ENCODE measurements at regions not wholly inside any gene's neighbourhood (a gene's known extent, or its start where the extent isn't known, plus 50 kb on each side); places are given as distances from the start of the nearest gene placed in this dataset.

- intact Hi-C loops (cut with micrococcal nuclease; ENCODE audit: unreplicated experiment), result no loop called here
- DNase-seq (ENCODE audit: low read depth, low spot score), result no peak
- 48% methylated on average over 8 of the region's 9 CpGs for WGBS (ENCODE audit: insufficient coverage, insufficient replicate concordance, low lambda C conversion rate, missing lambda C conversion rate)
- H2AFZ ChIP-seq (ENCODE audit: control insufficient read depth, low read depth, low read length), result no peak overlapping the region
- in situ Hi-C loops (cut with MboI), result no loop called here
- no peaks in the 10 kb centered on the region for H3K9me3 ChIP-seq (replicated peaks; ENCODE audit: control insufficient read depth, insufficient read depth, low read length)
- ChIA-PET POLR2A (no interaction called here), RAD21 (ENCODE audit: unreplicated experiment) (no interaction called here), CTCF (no interaction called here), SMC1A (ENCODE audit: uncharacterized antibody, unreplicated experiment) (interaction anchor here (1.0 kb wide), 1 partner anchor 12 kb away, joined by 3 read pairs; no protein-coding TSS in a partner anchor)
- no peak for ATAC-seq
- no peak overlapping the region for H3K27ac ChIP-seq (ENCODE audit: control insufficient read depth, insufficient read depth)
- FAIRE-seq, result no peak
- no peaks in the 10 kb centered on the region for H3K27me3 ChIP-seq (replicated peaks in 1 of 2; ENCODE audit: control insufficient read depth in 2 of 2, insufficient read depth in 2 of 2, low read length in 1 of 2)
- H3K79me2 ChIP-seq (ENCODE audit: control insufficient read depth, insufficient read depth, low read length), result no peaks in the 10 kb centered on the region
- no peak for TF ChIP-seq HSF1 (IDR thresholded peaks at IDR 0.05; ENCODE audit: low read depth, low read length)
- no peak for TF ChIP-seq ZNF384 (IDR thresholded peaks at IDR 0.05; ENCODE audit: borderline replicate concordance, low read depth, low read length)
- no TSS peak for BruUV-seq (replicated peaks)
- H3K36me3 ChIP-seq (ENCODE audit: control insufficient read depth in 2 of 2, insufficient read depth in 2 of 2, low read length in 1 of 2), result no peaks in the 10 kb centered on the region
- H4K20me1 ChIP-seq (ENCODE audit: control insufficient read depth, insufficient read depth), result no peaks in the 10 kb centered on the region
- H3K4me1 ChIP-seq (ENCODE audit: control insufficient read depth, insufficient read depth, low read length), result no peaks in the 10 kb centered on the region
- H3K9ac ChIP-seq (ENCODE audit: control insufficient read depth, insufficient read depth, low read length), result no peak overlapping the region
- H3K4me2 ChIP-seq (ENCODE audit: control insufficient read depth, insufficient read depth), result no peak overlapping the region
- H3K4me3 ChIP-seq, result no peak overlapping the region
These were observed 77.2 kb upstream of the CD180 start for GRCh38 chr5:67273689-67274356.

GRCh38 chr5:67272453-67273130 lies 76.0 kb upstream of the CD180 start:
- no peak overlapping the region for H2AFZ ChIP-seq (ENCODE audit: control insufficient read depth, low read depth, low read length)
- no peak for TF ChIP-seq MTA2 (IDR thresholded peaks at IDR 0.05; ENCODE audit: low read depth)
- no peak for TF ChIP-seq WRNIP1 (IDR thresholded peaks at IDR 0.05; ENCODE audit: borderline replicate concordance, low read depth, low read length)
- TF ChIP-seq STAT3 (IDR thresholded peaks at IDR 0.05; ENCODE audit: low read depth, low read length), result no peak
- no peak for TF ChIP-seq PBX3 (IDR thresholded peaks at IDR 0.05; ENCODE audit: insufficient replicate concordance, low read depth, low read length)
- TF ChIP-seq IRF3 (IDR thresholded peaks at IDR 0.05), result no peak
- no peak for TF ChIP-seq ZNF592 (IDR thresholded peaks at IDR 0.05)

More at GRCh38 chr5:67272453-67273130, 76.0 kb upstream of the CD180 start:
- no peaks in the 10 kb centered on the region for H3K9me3 ChIP-seq (replicated peaks; ENCODE audit: control insufficient read depth, insufficient read depth, low read length)
- in situ Hi-C loops (cut with MboI), result no loop called here
- POLR2A ChIA-PET, result no interaction called here
- no peaks in the 10 kb centered on the region for H3K36me3 ChIP-seq (ENCODE audit: control insufficient read depth in 2 of 2, insufficient read depth in 2 of 2, low read length in 1 of 2)
- CTCF ChIA-PET, result no interaction called here
- WGBS (ENCODE audit: insufficient coverage, insufficient replicate concordance, low lambda C conversion rate, missing lambda C conversion rate), result 33% methylated on average over 7 of the region's 7 CpGs
- H3K9ac ChIP-seq (ENCODE audit: control insufficient read depth, insufficient read depth, low read length), result no peak overlapping the region
- no peak overlapping the region for H3K4me3 ChIP-seq
- no peaks in the 10 kb centered on the region for H3K27me3 ChIP-seq (replicated peaks in 1 of 2; ENCODE audit: control insufficient read depth in 2 of 2, insufficient read depth in 2 of 2, low read length in 1 of 2)
- ATAC-seq (no peak), FAIRE-seq (no peak), DNase-seq (ENCODE audit: low read depth, low spot score) (no peak)
- no peak overlapping the region for H3K27ac ChIP-seq (ENCODE audit: control insufficient read depth, insufficient read depth)
- H3K4me2 ChIP-seq (ENCODE audit: control insufficient read depth, insufficient read depth), result no peak overlapping the region
- no peaks in the 10 kb centered on the region for H4K20me1 ChIP-seq (ENCODE audit: control insufficient read depth, insufficient read depth)
- RAD21 ChIA-PET (ENCODE audit: unreplicated experiment), result no interaction called here
- SMC1A ChIA-PET (ENCODE audit: uncharacterized antibody, unreplicated experiment), result no interaction called here
- H3K79me2 ChIP-seq (ENCODE audit: control insufficient read depth, insufficient read depth, low read length), result no peaks in the 10 kb centered on the region
- no peaks in the 10 kb centered on the region for H3K4me1 ChIP-seq (ENCODE audit: control insufficient read depth, insufficient read depth, low read length)
- no TSS peak for BruUV-seq (replicated peaks)
- intact Hi-C loops (cut with micrococcal nuclease; ENCODE audit: unreplicated experiment), result no loop called here
